ENCODE measurements at regions not wholly inside any gene's neighbourhood (a gene's known extent, or its start where the extent isn't known, plus 50 kb on each side); places are given as distances from the start of the nearest gene placed in this dataset.

- no peak for TF ChIP-seq ZFP30 (CRISPR knock-in tag; IDR thresholded peaks at IDR 0.05)
- no peak for TF ChIP-seq ZNF70 (CRISPR knock-in tag; IDR thresholded peaks at IDR 0.05)
- no peak for TF ChIP-seq POU6F1 (CRISPR knock-in tag; IDR thresholded peaks at IDR 0.05; ENCODE audit: borderline replicate concordance, low read depth)
- no peak for TF ChIP-seq ZNF565 (CRISPR knock-in tag; conservative IDR thresholded peaks at IDR 0.05; ENCODE audit: low read depth)
- no peak for TF ChIP-seq TSHZ2 (CRISPR knock-in tag; IDR thresholded peaks at IDR 0.05)
- no peak for TF ChIP-seq PATZ1 (CRISPR knock-in tag; IDR thresholded peaks at IDR 0.05; ENCODE audit: borderline replicate concordance)
Measured at GRCh38 chr10:28445516-28445915, 87.4 kb upstream of the WAC start.
